ENCODE measurements at regions not wholly inside any gene's neighbourhood (a gene's known extent, or its start where the extent isn't known, plus 50 kb on each side); places are given as distances from the start of the nearest gene placed in this dataset.

GRCh38 chr1:118589238-118589846 is 398.8 kb downstream of the TBX15 start:
- TF ChIP-seq CTCF (IDR thresholded peaks at IDR 0.05; ENCODE audit: borderline replicate concordance, extremely low read depth, insufficient read depth) = no peak
- H3K9ac ChIP-seq (ENCODE audit: low read length in 3 of 3) = no peak overlapping the region
- peak in 4 of 5 donors; percentile 43 to 68 (median 46) for DNase-seq
- H3K36me3 ChIP-seq (ENCODE audit: control insufficient read depth in 2 of 3, insufficient read depth in 3 of 3, low read length in 3 of 3) = no peaks in the 10 kb centered on the region
- no peak overlapping the region for H3K4me3 ChIP-seq (ENCODE audit: low read length in 3 of 3)
- H3K27ac ChIP-seq (ENCODE audit: low read depth in 2 of 2, low read length in 2 of 2) = no peak overlapping the region
- FAIRE-seq = no peak
- H3K27me3 ChIP-seq (ENCODE audit: control insufficient read depth, insufficient read depth, low read length) = no peaks in the 10 kb centered on the region
- no peaks in the 10 kb centered on the region for H3K4me1 ChIP-seq (ENCODE audit: control insufficient read depth in 2 of 3, insufficient read depth in 2 of 3, low read depth in 1 of 3, low read length in 3 of 3)
- no peaks in the 10 kb centered on the region for H3K9me3 ChIP-seq (ENCODE audit: control insufficient read depth in 2 of 3, insufficient read depth in 1 of 3, low read length in 3 of 3)
- intact Hi-C loops (cut with DNase I) = no loop called here

- H3K36me3 ChIP-seq (ENCODE audit: control insufficient read depth in 2 of 3, insufficient read depth in 3 of 3, low read length in 3 of 3) = no peaks in the 10 kb centered on the region
- no peak for FAIRE-seq
- no peak for TF ChIP-seq CTCF (IDR thresholded peaks at IDR 0.05; ENCODE audit: borderline replicate concordance, extremely low read depth, insufficient read depth)
- intact Hi-C loops (cut with DNase I) = no loop called here
- no peak overlapping the region for H3K9ac ChIP-seq (ENCODE audit: low read length in 3 of 3)
- no peak overlapping the region for H3K4me3 ChIP-seq (ENCODE audit: low read length in 3 of 3)
- DNase-seq = no peak
- H3K27ac ChIP-seq (ENCODE audit: low read depth in 2 of 2, low read length in 2 of 2) = no peak overlapping the region
- no peaks in the 10 kb centered on the region for H3K4me1 ChIP-seq (ENCODE audit: control insufficient read depth in 2 of 3, insufficient read depth in 2 of 3, low read depth in 1 of 3, low read length in 3 of 3)
- no peaks in the 10 kb centered on the region for H3K9me3 ChIP-seq (ENCODE audit: control insufficient read depth in 2 of 3, insufficient read depth in 1 of 3, low read length in 3 of 3)
- no peaks in the 10 kb centered on the region for H3K27me3 ChIP-seq (ENCODE audit: control insufficient read depth, insufficient read depth, low read length)
These were observed 399.6 kb downstream of the TBX15 start for GRCh38 chr1:118588566-118588965.

GRCh38 chr1:118578276-118578675 is 393.2 kb upstream of the SPAG17 start:
- H3K9me3 ChIP-seq (ENCODE audit: control insufficient read depth in 2 of 3, insufficient read depth in 1 of 3, low read length in 3 of 3) = peaks cover 0 to 7% (median 2%) of the 10 kb centered on the region in 3 donors
- no peak overlapping the region for H3K27ac ChIP-seq (ENCODE audit: low read depth in 2 of 2, low read length in 2 of 2)
- intact Hi-C loops (cut with DNase I) = no loop called here
- H3K4me3 ChIP-seq (ENCODE audit: low read length in 3 of 3) = no peak overlapping the region
- no peaks in the 10 kb centered on the region for H3K27me3 ChIP-seq (ENCODE audit: control insufficient read depth, insufficient read depth, low read length)
- no peaks in the 10 kb centered on the region for H3K4me1 ChIP-seq (ENCODE audit: control insufficient read depth in 2 of 3, insufficient read depth in 2 of 3, low read depth in 1 of 3, low read length in 3 of 3)
- no peaks in the 10 kb centered on the region for H3K36me3 ChIP-seq (ENCODE audit: control insufficient read depth in 2 of 3, insufficient read depth in 3 of 3, low read length in 3 of 3)
- no peak for DNase-seq
- FAIRE-seq = no peak
- no peak for TF ChIP-seq CTCF (IDR thresholded peaks at IDR 0.05; ENCODE audit: borderline replicate concordance, extremely low read depth, insufficient read depth)
- H3K9ac ChIP-seq (ENCODE audit: low read length in 3 of 3) = no peak overlapping the region

- no peak for TF ChIP-seq CTCF (IDR thresholded peaks at IDR 0.05; ENCODE audit: borderline replicate concordance, extremely low read depth, insufficient read depth)
- H3K36me3 ChIP-seq (ENCODE audit: control insufficient read depth in 2 of 3, insufficient read depth in 3 of 3, low read length in 3 of 3) = no peaks in the 10 kb centered on the region
- H3K27ac ChIP-seq (ENCODE audit: low read depth in 2 of 2, low read length in 2 of 2) = no peak overlapping the region
- no peak overlapping the region for H3K9ac ChIP-seq (ENCODE audit: low read length in 3 of 3)
- peaks cover 0 to 7% (median 2%) of the 10 kb centered on the region in 3 donors for H3K9me3 ChIP-seq (ENCODE audit: control insufficient read depth in 2 of 3, insufficient read depth in 1 of 3, low read length in 3 of 3)
- H3K27me3 ChIP-seq (ENCODE audit: control insufficient read depth, insufficient read depth, low read length) = no peaks in the 10 kb centered on the region
- H3K4me1 ChIP-seq (ENCODE audit: control insufficient read depth in 2 of 3, insufficient read depth in 2 of 3, low read depth in 1 of 3, low read length in 3 of 3) = no peaks in the 10 kb centered on the region
- FAIRE-seq (no peak), DNase-seq (no peak)
- intact Hi-C loops (cut with DNase I) = no loop called here
- no peak overlapping the region for H3K4me3 ChIP-seq (ENCODE audit: low read length in 3 of 3)
These were observed 390.0 kb upstream of the SPAG17 start for GRCh38 chr1:118575060-118575459.

Data from kidney (tissue), 13 donors.